Prostate gland (tissue), 2 donors: ENCODE measurements at regions not wholly inside any gene's neighbourhood (a gene's known extent, or its start where the extent isn't known, plus 50 kb on each side); places are given as distances from the start of the nearest gene placed in this dataset.
"Not testable (repeated sequence)": the region's sequence is repeated elsewhere in the genome, so short reads cannot be mapped to it uniquely, and the experiment has no call there.

Experiments used
- DNase-seq: peaks from one replicate; pipeline ENCODE4 v3.0.0-alpha.2; 2019; ENCODE audit warnings: low spot score
- H3K27ac ChIP-seq, 2 donors: fragments of 200-600 bp; sonication (generic); 2 replicates each; pipeline ENCODE4 v1.5.1; 2017 to 2019
- H3K27me3 ChIP-seq: fragments of 200-600 bp; sonication (generic); replicated peaks from 2 replicates; pipeline ENCODE4 v1.5.1; 2019; ENCODE audit not compliant: insufficient read depth
- H3K36me3 ChIP-seq, 2 donors: fragments of 200-600 bp; sonication (generic); 1 replicate in 1 of 2; 2 replicates in 1 of 2; pipeline versions ENCODE4 v1.5.1 to v1.8.1; 2017 to 2019
- H3K4me1 ChIP-seq: fragments of 200-600 bp; sonication (generic); replicated peaks from 2 replicates; pipeline ENCODE4 v1.5.1; 2019
- H3K4me3 ChIP-seq, 2 donors: fragments of 200-600 bp; sonication (generic); 2 replicates each; pipeline ENCODE4 v1.5.1; 2017 to 2019
- H3K9me3 ChIP-seq: fragments of 200-600 bp; sonication (generic); 2 replicates; pipeline ENCODE4 v1.5.1; 2017
- POLR2A ChIP-seq: fragments of 450-650 bp; IDR thresholded peaks from one replicate; pipeline ENCODE4 v1.6.1; 2016; ENCODE audit warnings: antibody characterized with exemption, mild to moderate bottlenecking
- POLR2AphosphoS5 ChIP-seq: sonication (generic); formaldehyde crosslinking; IDR thresholded peaks from one replicate; pipeline ENCODE4 v1.6.1; 2017; ENCODE audit warnings: antibody characterized with exemption
- WGBS: methylation state at CpG from one replicate; pipeline ENCODE4 v1.1.5; 2018; 5-methylcytosine and 5-hydroxymethylcytosine counted together
- intact Hi-C: fragments of 100-400 bp; cut with DNase I; formaldehyde crosslinking; loops from one replicate; pipeline ENCODE4 v1.14.2; 2022
- TF ChIP-seq, protein P1 (sequence below), 4 experiments: fragments of 200-600 bp in 2 of 4; fragments of 450-650 bp in 2 of 4; sonication (generic) in 2 of 4; IDR thresholded peaks; 1 replicate in 3 of 4; 2 replicates in 1 of 4; pipeline ENCODE4 v1.5.1; 2016 to 2019; ENCODE audit warnings: antibody characterized with exemption in 4 of 4, mild to moderate bottlenecking in 2 of 4, moderate library complexity in 2 of 4

- intact Hi-C loops = no loop called here
- TF ChIP-seq, protein P1, sequence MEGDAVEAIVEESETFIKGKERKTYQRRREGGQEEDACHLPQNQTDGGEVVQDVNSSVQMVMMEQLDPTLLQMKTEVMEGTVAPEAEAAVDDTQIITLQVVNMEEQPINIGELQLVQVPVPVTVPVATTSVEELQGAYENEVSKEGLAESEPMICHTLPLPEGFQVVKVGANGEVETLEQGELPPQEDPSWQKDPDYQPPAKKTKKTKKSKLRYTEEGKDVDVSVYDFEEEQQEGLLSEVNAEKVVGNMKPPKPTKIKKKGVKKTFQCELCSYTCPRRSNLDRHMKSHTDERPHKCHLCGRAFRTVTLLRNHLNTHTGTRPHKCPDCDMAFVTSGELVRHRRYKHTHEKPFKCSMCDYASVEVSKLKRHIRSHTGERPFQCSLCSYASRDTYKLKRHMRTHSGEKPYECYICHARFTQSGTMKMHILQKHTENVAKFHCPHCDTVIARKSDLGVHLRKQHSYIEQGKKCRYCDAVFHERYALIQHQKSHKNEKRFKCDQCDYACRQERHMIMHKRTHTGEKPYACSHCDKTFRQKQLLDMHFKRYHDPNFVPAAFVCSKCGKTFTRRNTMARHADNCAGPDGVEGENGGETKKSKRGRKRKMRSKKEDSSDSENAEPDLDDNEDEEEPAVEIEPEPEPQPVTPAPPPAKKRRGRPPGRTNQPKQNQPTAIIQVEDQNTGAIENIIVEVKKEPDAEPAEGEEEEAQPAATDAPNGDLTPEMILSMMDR (IDR thresholded peaks at IDR 0.05) = no peak
- no peak for TF ChIP-seq POLR2AphosphoS5
- TF ChIP-seq POLR2A = no peak
- Histone ChIP-seq H3K36me3 (no peaks in the 10 kb centered on the region), H3K4me1 (no peaks in the 10 kb centered on the region), H3K9me3 (no peaks in the 10 kb centered on the region), H3K27me3 (no peaks in the 10 kb centered on the region), H3K27ac (no peak overlapping the region), H3K4me3 (no peak overlapping the region)
- WGBS = 74% methylated on average over 12 of the region's 12 CpGs
- DNase-seq = no peak
Measured at GRCh38 chr2:20949256-20949655, 94.6 kb downstream of the APOB start.

- Histone ChIP-seq H3K36me3 (no peaks in the 10 kb centered on the region), H3K4me3 (no peak overlapping the region), H3K27ac (no peak overlapping the region), H3K9me3 (no peaks in the 10 kb centered on the region), H3K4me1 (no peaks in the 10 kb centered on the region), H3K27me3 (no peaks in the 10 kb centered on the region)
- TF ChIP-seq POLR2AphosphoS5 (no peak), POLR2A (no peak)
- TF ChIP-seq, protein P1 (IDR thresholded peaks at IDR 0.05) = no peak
- WGBS = 77% methylated on average over 3 of the region's 3 CpGs
- intact Hi-C loops = no loop called here
- DNase-seq = no peak
Measured at GRCh38 chr2:20946468-20946867, 97.4 kb downstream of the APOB start.

GRCh38 chr2:20943721-20944120 lies 100.2 kb downstream of the APOB start:
- H3K27me3 ChIP-seq, H3K9me3 ChIP-seq, H3K36me3 ChIP-seq, H3K27ac ChIP-seq, DNase-seq, intact Hi-C loops, H3K4me1 ChIP-seq, H3K4me3 ChIP-seq: not testable (repeated sequence)
- 88% methylated on average over 6 of the region's 6 CpGs for WGBS

DNA sequence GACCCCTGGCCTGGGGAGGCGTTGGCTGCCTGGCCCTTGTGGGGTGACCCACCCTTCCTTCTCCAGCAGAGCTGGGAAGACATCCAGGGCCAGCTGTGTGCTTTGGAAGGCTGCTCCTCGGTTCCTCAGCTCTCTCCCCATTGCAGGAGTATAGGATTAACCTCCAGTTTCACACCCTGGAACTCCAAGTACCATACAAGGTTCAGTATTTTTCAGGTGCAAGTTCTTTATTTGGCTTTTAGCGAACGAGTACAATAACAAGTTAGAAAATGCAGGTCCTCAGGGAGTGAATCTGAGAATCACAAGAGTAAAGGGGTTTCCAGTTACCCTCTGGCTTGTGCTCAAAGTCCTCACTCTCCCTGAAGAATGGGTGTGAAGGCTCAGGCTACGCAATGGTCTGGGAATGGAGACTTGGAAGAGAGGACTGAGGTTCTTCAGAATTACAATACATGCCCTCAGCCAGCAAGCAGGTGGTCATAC lies 101.2 kb downstream of the APOB start:
- WGBS = 60% methylated on average over 5 of the region's 5 CpGs
- H3K4me3 ChIP-seq = no peak overlapping the region
- no peaks in the 10 kb centered on the region for H3K27me3 ChIP-seq
- intact Hi-C loops = no loop called here
- no peaks in the 10 kb centered on the region for H3K36me3 ChIP-seq
- no peak overlapping the region for H3K27ac ChIP-seq
- no peak for TF ChIP-seq POLR2A
- TF ChIP-seq, protein P1 (IDR thresholded peaks at IDR 0.05) = no peak
- no peak for DNase-seq
- H3K9me3 ChIP-seq = no peaks in the 10 kb centered on the region
- peaks cover 7% of the 10 kb centered on the region for H3K4me1 ChIP-seq

GRCh38 chr2:20940856-20941255 lies 103.0 kb downstream of the APOB start:
- Histone ChIP-seq H3K4me1 (peaks cover 7% of the 10 kb centered on the region), H3K9me3 (no peaks in the 10 kb centered on the region), H3K27me3 (no peaks in the 10 kb centered on the region), H3K36me3 (no peaks in the 10 kb centered on the region), H3K27ac (peak overlapping the region; percentile 0 to 31), H3K4me3 (no peak overlapping the region)
- intact Hi-C loops = no loop called here
- TF ChIP-seq POLR2AphosphoS5 (no peak), POLR2A (no peak)
- TF ChIP-seq, protein P1 (IDR thresholded peaks at IDR 0.05) = no peak
- WGBS = 53% methylated on average over 7 of the region's 7 CpGs
- no peak for DNase-seq
